Stimulated activated naive CD8-positive, alpha-beta T cell treated with anti-CD3 and anti-CD28 coated beads, Interleukin-15, Interleukin-2, amounts not matched to agents 100 ng/mL and 50 ng/mL, for 24 hours (primary cell): ENCODE measurements at regions not wholly inside any gene's neighbourhood (a gene's known extent, or its start where the extent isn't known, plus 50 kb on each side); places are given as distances from the start of the nearest gene placed in this dataset.

Experiments
- H3K27ac Mint-ChIP-seq: one replicate; pipeline ENCODE4 v1.8.0; 2021; ENCODE audit warnings: mild to moderate bottlenecking, mixed read lengths
- H3K27me3 Mint-ChIP-seq: one replicate; pipeline ENCODE4 v1.8.0; 2021; ENCODE audit warnings: mixed read lengths
- H3K36me3 Mint-ChIP-seq: one replicate; pipeline ENCODE4 v1.8.0; 2021; ENCODE audit warnings: low read depth, mixed read lengths
- H3K4me1 Mint-ChIP-seq: one replicate; pipeline ENCODE4 v1.8.0; 2021; ENCODE audit warnings: low read depth, mixed read lengths
- H3K4me3 Mint-ChIP-seq: one replicate; pipeline ENCODE4 v1.8.0; 2021; ENCODE audit warnings: mild to moderate bottlenecking, mixed read lengths
- H3K9me3 Mint-ChIP-seq: one replicate; pipeline ENCODE4 v1.8.0; 2021; ENCODE audit warnings: mixed read lengths

DNA sequence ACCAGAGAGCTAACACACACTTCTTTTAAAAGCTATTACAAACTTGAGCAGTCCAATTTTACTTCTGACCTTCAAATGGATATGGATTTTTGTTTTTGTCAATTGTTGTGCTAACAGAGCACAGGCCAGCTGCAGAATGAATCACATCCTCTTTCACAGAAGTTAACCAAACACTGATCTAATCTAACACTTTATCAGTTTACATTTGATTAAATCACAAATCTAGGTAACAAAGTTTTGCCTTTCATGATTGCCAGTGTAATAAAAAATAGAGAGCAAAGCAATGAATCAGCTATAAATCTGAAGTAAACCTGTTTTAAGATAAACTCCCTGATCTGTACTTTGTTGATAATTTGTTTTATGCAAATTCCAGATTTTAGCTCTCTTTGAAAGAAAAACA is 273.1 kb upstream of the RGS6 start:
- no peak overlapping the region for H3K27ac Mint-ChIP-seq
- no peak overlapping the region for H3K4me3 Mint-ChIP-seq
- H3K36me3 Mint-ChIP-seq, result peaks cover 58% of the 10 kb centered on the region
- H3K27me3 Mint-ChIP-seq, result no peaks in the 10 kb centered on the region
- peaks cover 16% of the 10 kb centered on the region for H3K4me1 Mint-ChIP-seq
- H3K9me3 Mint-ChIP-seq, result no peaks in the 10 kb centered on the region

DNA sequence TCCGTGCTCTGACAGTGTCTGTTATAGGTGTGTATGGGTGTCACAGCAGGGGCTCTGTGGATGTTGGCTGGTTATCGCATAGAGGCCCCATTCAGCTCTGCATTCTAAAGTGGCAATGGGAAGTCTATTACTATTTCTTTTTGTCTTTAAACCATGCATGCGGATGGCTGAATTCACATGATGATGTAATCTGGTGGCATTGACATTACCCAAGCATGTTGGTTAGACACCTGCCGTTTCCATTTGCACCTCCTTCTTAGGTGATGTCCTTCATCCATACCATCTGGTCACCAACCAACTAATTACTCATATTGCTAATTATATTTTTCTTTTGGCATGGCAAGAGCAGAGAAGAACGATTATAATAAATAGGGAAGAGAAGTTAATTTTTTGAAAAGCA is 270.8 kb upstream of the RGS6 start:
- Mint-ChIP-seq H3K4me1 (peaks cover 26% of the 10 kb centered on the region), H3K27ac (no peak overlapping the region), H3K36me3 (peaks cover 52% of the 10 kb centered on the region)

DNA sequence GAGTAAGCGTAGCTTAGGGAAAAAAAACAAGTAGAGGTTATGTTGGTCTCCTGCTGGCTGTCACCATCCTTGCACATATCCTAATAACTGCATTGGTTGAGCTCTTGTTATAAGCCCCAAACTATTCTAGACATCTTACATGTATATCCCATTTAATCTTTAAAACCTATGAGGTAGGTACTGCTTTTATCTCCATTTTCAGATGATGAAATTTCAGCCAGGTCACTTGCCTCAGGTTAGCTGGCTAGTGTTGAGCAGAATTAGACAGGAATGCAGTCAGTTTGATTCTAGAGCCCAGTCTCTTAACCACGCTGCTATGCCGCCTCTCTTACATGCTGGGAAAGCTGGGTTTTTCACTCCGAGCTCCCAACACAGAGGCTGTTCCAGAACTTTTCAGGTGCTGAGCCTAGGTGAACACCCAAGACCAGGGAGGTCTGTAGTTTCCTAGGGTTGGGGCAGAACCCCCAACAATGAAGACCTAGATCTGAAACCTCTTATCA is 269.9 kb upstream of the RGS6 start:
- Mint-ChIP-seq H3K4me1 (peaks cover 26% of the 10 kb centered on the region), H3K27me3 (no peaks in the 10 kb centered on the region), H3K9me3 (no peaks in the 10 kb centered on the region), H3K36me3 (peaks cover 56% of the 10 kb centered on the region), H3K4me3 (no peak overlapping the region), H3K27ac (no peak overlapping the region)

More for the DNA sequence above, 270.8 kb upstream of the RGS6 start:
- no peaks in the 10 kb centered on the region for H3K27me3 Mint-ChIP-seq
- no peak overlapping the region for H3K4me3 Mint-ChIP-seq
- no peaks in the 10 kb centered on the region for H3K9me3 Mint-ChIP-seq

DNA sequence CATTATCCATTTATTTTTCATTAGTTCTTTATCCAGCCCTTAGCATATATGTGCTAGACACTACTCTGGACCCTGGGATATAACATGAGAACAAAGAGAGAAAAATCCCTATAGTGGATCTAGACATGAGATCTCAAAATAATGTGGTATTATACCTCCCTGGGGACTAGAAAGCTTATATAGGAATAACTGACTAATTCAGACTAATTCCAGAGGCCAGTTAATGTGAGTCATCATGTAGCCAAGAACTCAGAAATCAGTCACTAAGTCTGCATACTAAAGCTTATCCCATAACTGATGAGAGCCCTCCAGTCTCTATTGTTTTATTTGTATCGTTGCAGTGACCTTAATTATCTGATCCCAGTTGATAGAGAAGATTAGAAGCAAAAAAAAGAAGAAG is 267.1 kb upstream of the RGS6 start:
- no peak overlapping the region for H3K27ac Mint-ChIP-seq
- H3K4me1 Mint-ChIP-seq, result peaks cover 10% of the 10 kb centered on the region
- no peaks in the 10 kb centered on the region for H3K27me3 Mint-ChIP-seq
- peaks cover 49% of the 10 kb centered on the region for H3K36me3 Mint-ChIP-seq
- no peak overlapping the region for H3K4me3 Mint-ChIP-seq
- no peaks in the 10 kb centered on the region for H3K9me3 Mint-ChIP-seq

DNA sequence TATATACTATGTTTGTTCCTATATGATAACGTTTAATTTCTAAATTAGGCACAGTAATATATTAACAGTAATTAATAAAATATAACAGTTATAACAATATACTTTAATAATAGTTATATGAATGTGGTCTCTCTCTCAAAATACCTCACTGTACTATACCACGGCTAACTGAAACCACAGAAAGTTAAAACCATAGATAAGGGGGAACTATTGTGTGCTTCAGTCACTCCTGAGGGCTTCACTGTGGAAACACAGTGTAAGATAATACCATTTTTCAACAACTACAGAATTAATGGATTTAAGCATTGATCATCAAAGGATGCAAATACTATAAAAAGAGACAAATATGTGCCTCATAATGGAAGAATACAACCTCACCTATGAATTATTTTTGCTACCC is 266.4 kb upstream of the RGS6 start:
- Mint-ChIP-seq H3K27ac (no peak overlapping the region), H3K36me3 (peaks cover 44% of the 10 kb centered on the region), H3K9me3 (no peaks in the 10 kb centered on the region), H3K27me3 (no peaks in the 10 kb centered on the region), H3K4me3 (no peak overlapping the region), H3K4me1 (peaks cover 10% of the 10 kb centered on the region)

DNA sequence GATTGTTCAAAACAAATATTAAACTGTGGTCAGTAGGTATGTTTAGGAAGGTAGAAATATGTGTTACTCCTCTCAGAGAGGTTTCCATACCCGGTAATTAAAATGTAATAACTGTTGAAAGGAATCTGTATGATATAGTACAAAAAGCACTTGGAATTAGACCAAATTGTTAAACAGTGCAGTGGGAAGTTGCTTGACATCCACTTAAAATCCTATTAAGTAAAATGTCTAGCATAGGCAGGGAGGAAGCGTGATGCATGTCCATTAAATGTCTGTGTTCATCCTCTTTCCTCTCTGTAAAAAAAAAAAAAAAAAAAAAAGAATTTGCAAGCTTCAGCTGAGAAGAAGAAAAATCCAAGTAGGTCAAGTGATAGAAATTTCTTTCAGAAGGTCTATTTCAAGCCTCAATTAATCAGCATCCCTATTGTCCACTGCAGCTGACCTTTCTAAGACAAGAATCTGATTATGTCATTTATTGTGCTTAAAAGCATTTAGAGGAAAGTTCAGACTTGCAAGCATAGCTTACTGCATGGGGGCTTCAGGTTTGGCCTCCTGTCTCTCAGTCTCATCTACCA is 265.6 kb upstream of the RGS6 start:
- H3K27ac Mint-ChIP-seq, result no peak overlapping the region
- no peaks in the 10 kb centered on the region for H3K9me3 Mint-ChIP-seq
- H3K4me1 Mint-ChIP-seq, result peaks cover 10% of the 10 kb centered on the region
- no peaks in the 10 kb centered on the region for H3K27me3 Mint-ChIP-seq
- peaks cover 44% of the 10 kb centered on the region for H3K36me3 Mint-ChIP-seq
- no peak overlapping the region for H3K4me3 Mint-ChIP-seq

DNA sequence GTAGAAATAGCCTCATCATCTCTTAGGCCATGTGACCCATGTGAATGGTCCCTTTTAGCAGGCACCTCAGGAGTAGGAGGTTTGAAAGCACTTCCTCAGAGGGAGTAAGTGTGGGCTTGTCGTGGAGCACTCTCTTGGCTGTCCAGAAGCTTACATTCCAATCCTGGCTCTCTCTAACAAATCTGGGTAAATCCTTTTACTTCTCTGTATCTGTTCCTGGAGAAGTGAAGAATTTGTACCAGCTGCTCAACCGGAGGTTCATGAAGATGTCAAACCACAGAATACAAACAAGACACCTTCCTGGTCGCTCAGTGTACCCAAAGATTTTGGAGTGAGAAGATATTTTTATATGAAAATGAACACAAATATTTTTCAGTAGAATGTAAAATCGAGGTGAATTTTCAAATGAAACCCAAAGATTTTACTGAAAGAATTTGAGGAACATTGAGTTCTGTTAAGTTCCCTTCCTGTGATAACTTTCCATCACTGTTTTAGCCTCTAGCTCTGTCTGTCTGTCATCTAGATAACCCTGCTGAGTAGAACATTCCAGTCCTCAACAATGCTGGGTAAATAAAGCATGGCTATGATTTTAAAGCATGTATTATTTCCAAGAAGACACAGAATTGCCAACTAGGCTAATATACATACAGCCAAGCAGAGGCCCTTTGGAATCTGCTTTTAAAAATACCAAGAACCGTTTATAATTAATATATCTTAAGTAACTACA is 263.9 kb upstream of the RGS6 start:
- H3K4me3 Mint-ChIP-seq, result no peak overlapping the region
- H3K36me3 Mint-ChIP-seq, result peaks cover 49% of the 10 kb centered on the region
- H3K9me3 Mint-ChIP-seq, result no peaks in the 10 kb centered on the region
- H3K4me1 Mint-ChIP-seq, result peaks cover 10% of the 10 kb centered on the region
- no peaks in the 10 kb centered on the region for H3K27me3 Mint-ChIP-seq
- no peak overlapping the region for H3K27ac Mint-ChIP-seq

DNA sequence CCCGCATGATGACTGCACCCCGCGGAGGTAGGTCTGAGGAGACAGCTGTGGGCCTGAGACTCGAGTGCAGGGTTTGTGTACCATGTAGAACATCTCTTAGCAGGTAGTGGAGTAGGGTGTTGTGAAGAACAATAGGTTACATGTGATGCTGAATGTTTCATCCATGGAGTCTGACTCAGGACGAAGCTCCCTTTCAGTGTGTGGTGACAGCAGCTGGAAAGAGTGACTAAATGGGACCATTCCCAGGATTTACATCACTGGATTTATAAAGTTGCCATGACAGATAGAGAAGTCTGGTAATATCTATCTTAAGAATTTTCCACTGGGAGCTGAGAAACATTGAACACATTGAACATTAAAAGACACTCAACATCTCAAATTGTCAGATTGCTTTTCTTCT is 259.6 kb upstream of the RGS6 start:
- H3K27me3 Mint-ChIP-seq, result no peaks in the 10 kb centered on the region
- H3K9me3 Mint-ChIP-seq, result no peaks in the 10 kb centered on the region
- H3K4me3 Mint-ChIP-seq, result no peak overlapping the region
- H3K27ac Mint-ChIP-seq, result no peak overlapping the region
- peaks cover 59% of the 10 kb centered on the region for H3K36me3 Mint-ChIP-seq
- H3K4me1 Mint-ChIP-seq, result peaks cover 8% of the 10 kb centered on the region

DNA sequence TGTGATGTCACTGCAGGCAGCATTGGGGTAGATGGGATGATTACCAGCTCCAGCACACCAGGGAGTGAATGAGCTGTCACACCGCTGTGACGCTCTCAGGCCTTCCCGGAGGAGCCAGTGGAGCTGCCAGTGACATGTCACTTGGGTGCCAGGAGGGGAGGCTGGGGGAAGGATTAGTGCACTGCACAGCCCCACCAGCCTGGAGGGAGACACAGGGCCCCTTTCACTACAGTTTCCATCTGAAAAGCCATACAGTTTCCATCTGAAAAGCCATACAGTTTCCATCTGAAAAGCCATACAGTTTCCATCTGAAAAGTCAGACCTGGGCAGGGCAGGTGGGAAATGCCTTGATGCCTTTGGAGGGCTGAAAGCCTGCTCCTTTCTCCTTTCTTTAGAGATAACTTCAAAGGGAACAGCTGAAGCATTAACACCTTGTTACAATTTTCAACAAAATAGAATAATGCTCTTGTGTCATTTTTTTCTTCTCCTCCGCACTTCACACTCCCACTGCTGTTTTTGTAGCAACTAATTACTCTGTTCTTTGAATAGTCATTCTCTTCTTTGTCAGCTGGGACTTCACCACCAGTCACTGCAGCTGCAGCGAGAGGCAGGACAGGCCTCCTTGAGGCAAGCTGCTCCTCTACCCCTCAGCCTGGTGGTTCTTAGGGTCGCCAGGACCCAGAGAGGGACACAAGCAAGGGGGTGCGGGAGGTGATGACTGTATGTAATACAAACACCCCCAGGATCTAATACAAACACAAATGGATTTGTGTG is 256.9 kb upstream of the RGS6 start:
- Mint-ChIP-seq H3K4me3 (no peak overlapping the region), H3K4me1 (peaks cover 8% of the 10 kb centered on the region), H3K27ac (no peak overlapping the region), H3K27me3 (no peaks in the 10 kb centered on the region), H3K36me3 (peaks cover 76% of the 10 kb centered on the region), H3K9me3 (no peaks in the 10 kb centered on the region)

DNA sequence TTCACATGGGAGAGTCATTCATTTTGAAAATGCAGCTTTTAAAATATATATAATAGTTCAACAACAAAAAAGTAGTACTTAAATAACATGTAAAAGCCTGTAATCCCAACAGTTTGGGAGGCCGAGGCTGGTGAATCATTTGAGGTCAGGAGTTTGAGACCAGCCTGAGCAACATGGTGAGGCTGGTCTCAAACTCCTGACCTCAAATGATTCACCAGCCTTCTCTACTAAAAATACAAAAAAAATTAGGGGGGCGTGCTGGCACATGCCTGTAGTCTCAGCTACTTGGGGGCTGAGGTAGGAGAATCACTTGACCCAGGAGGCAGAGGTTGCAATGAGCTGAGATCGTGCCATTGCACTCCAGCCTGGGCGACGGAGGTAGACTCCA is 256.3 kb upstream of the RGS6 start:
- Mint-ChIP-seq H3K27me3 (no peaks in the 10 kb centered on the region), H3K36me3 (peaks cover 74% of the 10 kb centered on the region), H3K27ac (no peak overlapping the region), H3K9me3 (no peaks in the 10 kb centered on the region), H3K4me3 (no peak overlapping the region), H3K4me1 (peaks cover 8% of the 10 kb centered on the region)

DNA sequence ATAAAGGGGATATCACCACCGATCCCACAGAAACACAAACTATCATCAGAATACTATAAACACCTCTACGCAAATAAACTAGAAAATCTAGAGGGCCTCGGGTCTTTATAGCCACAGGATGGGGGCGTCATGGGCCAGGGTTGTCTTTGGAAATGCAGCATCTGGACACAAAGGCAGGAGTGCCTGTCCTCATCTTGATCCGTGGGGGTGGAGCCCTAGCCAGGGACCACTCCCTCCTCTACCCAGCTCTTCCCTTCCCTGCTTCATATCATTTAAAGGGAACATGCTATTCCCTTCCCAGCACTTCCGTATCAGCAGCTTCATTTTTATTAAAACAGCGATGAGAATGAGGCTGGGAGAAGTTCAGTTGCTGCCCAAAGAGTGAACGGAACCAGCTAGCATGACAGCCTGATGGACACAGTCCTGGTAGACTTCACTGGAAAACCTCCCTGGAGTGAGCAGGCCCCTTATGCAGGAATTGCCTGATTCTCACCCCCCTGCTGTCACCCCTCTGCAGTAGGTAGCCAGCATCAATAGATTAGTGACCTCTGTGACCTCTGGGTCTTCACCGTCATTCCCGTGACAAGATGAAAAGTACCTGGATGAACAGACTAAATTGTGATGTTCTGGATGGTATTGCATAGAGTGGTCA is 251.4 kb upstream of the RGS6 start:
- no peak overlapping the region for H3K27ac Mint-ChIP-seq
- H3K27me3 Mint-ChIP-seq, result no peaks in the 10 kb centered on the region
- no peak overlapping the region for H3K4me3 Mint-ChIP-seq
- peaks cover 48% of the 10 kb centered on the region for H3K36me3 Mint-ChIP-seq
- no peaks in the 10 kb centered on the region for H3K4me1 Mint-ChIP-seq
- H3K9me3 Mint-ChIP-seq, result no peaks in the 10 kb centered on the region

DNA sequence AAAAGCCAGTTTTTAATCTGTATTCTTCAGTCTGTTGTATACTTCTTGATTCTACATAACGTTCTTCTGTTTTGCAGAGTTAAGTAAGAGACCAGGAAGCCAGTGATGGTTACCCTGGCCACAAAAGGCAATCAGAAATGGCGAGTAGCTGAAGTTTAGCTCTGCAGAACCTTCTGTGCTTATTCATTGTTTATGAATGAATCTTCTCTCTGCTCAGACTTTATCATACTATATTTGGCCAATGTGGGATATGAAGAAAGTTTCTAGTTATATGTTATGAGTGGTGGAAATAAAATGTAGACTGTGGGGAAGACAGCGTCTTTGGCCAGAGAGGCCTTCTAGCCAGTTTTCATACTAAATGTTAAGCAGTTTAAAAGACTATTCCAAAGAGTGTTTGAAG is 249.9 kb upstream of the RGS6 start:
- no peaks in the 10 kb centered on the region for H3K9me3 Mint-ChIP-seq
- H3K27ac Mint-ChIP-seq, result no peak overlapping the region
- H3K4me3 Mint-ChIP-seq, result no peak overlapping the region
- peaks cover 40% of the 10 kb centered on the region for H3K36me3 Mint-ChIP-seq
- no peaks in the 10 kb centered on the region for H3K27me3 Mint-ChIP-seq
- H3K4me1 Mint-ChIP-seq, result no peaks in the 10 kb centered on the region

DNA sequence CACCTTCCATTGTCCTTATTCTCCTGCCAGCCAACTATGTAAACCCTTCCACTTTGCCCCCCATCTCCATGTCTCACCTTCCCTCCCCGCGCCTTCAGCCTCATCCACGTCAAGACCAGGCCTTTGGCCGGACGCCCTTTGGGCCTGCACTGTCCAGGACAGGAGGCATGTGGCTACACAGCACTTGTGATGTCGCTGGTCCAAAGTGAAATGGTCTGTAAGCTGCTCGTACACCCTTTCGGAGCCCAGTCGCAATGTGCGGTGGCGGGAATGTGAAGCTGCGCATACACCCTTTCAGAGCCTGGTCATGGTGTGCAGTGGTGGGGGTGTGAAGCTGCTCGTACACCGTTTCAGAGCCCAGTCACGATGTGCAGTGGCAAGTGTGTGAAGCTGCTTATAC is 247.9 kb upstream of the RGS6 start:
- no peak overlapping the region for H3K4me3 Mint-ChIP-seq
- H3K27me3 Mint-ChIP-seq, result no peaks in the 10 kb centered on the region
- peaks cover 26% of the 10 kb centered on the region for H3K36me3 Mint-ChIP-seq

DNA sequence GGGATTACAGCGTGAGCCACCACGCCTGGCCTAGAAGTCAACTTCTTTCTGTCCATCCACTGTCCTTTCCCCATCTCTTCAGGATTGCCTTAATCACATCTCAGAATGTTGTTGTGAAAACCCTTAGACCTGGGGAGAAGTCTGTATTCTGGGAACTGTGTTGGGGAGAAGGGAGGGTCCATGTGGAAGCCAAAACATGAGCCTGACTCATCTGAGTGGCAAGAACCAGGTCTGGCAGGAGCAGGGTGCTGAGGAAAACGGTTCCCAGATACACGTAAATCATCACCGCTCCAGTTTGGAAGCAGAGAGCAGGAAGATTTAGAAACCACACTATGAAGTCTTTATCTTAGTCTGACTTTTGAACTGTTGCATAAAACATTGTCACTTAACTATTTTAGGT is 245.6 kb upstream of the RGS6 start:
- no peaks in the 10 kb centered on the region for H3K4me1 Mint-ChIP-seq
- H3K36me3 Mint-ChIP-seq, result peaks cover 38% of the 10 kb centered on the region
- no peak overlapping the region for H3K4me3 Mint-ChIP-seq
- no peaks in the 10 kb centered on the region for H3K27me3 Mint-ChIP-seq
- H3K9me3 Mint-ChIP-seq, result no peaks in the 10 kb centered on the region
- H3K27ac Mint-ChIP-seq, result no peak overlapping the region

More for the DNA sequence above, 247.9 kb upstream of the RGS6 start:
- no peak overlapping the region for H3K27ac Mint-ChIP-seq
- H3K4me1 Mint-ChIP-seq, result no peaks in the 10 kb centered on the region
- no peaks in the 10 kb centered on the region for H3K9me3 Mint-ChIP-seq
